ENCODE measurements at regions not wholly inside any gene's neighbourhood (a gene's known extent, or its start where the extent isn't known, plus 50 kb on each side); places are given as distances from the start of the nearest gene placed in this dataset.

DNA sequence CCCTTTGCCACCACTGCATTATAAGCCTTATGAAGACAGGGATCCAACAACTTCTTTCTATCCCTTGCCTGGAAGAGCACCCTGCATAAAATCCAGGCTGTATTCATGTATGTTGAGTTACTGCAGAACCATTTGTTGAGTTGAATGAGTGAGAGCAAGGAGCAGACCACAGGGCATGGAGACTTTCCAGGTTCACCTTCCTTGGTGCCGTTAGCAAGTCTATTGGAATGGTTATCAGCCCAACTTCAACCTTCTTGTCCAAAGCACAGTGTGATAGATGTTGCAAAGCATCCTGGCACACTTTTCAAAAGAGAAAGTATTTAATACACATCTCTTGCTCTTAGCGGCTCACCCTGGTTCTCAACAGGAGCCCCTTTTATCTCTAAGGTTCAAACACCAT lies 100.9 kb upstream of the CLDN10 start:
- intact Hi-C loops (cut with micrococcal nuclease) (no loop called here), dilution Hi-C loops (cut with MboI; ENCODE audit: extremely low pct_ligation_motif_present, low sequenced_read_pairs) (no loop called here)
- Histone ChIP-seq H3K27me3 (ENCODE audit: control insufficient read depth in 2 of 2, insufficient read depth in 2 of 2, low read length in 2 of 2) (peaks cover 8 to 15% of the 10 kb centered on the region in 2 experiments), H3K27ac (ENCODE audit: insufficient read depth, low read depth, low read length) (no peak overlapping the region), H3K9ac (replicated peaks; ENCODE audit: extremely low read depth, insufficient read depth, low read length) (no peak overlapping the region), H2AFZ (ENCODE audit: low read depth, low read length) (no peak overlapping the region), H3K9me1 (replicated peaks; ENCODE audit: control insufficient read depth, extremely low read depth, insufficient read depth, low read length) (no peaks in the 10 kb centered on the region), H3K4me2 (ENCODE audit: insufficient read depth, low read length) (no peak overlapping the region), H3K4me3 (replicated peaks in 1 of 3; ENCODE audit: insufficient read depth in 1 of 3, low read depth in 1 of 3, low read length in 3 of 3) (no peak overlapping the region), H3K79me2 (ENCODE audit: control insufficient read depth, insufficient read depth, low read length) (no peaks in the 10 kb centered on the region), H3K4me1 (ENCODE audit: control insufficient read depth, extremely low read depth, insufficient read depth, low read length) (no peaks in the 10 kb centered on the region), H3K9me3 (replicated peaks; ENCODE audit: control insufficient read depth, insufficient read depth, low read length) (no peaks in the 10 kb centered on the region), H4K20me1 (replicated peaks; ENCODE audit: control insufficient read depth, extremely low read depth, insufficient read depth, low read length) (no peaks in the 10 kb centered on the region), H3K36me3 (ENCODE audit: control insufficient read depth in 2 of 2, extremely low read depth in 1 of 2, insufficient read depth in 2 of 2, low read length in 2 of 2) (no peaks in the 10 kb centered on the region)
- ChIA-PET CTCF (interaction anchor here (1.0 kb wide), 1 partner anchor 40 kb away, joined by 3 read pairs; no protein-coding TSS in a partner anchor), POLR2A (no interaction called here)
- no peak for FAIRE-seq
- no peak for DNase-seq (ENCODE audit: low read depth, low spot score)
- no TSS peak for BruUV-seq (replicated peaks)
- no peak for TF ChIP-seq POLR2A (IDR thresholded peaks at IDR 0.05; ENCODE audit: low read depth, low read length)
- TF ChIP-seq, protein P1, sequence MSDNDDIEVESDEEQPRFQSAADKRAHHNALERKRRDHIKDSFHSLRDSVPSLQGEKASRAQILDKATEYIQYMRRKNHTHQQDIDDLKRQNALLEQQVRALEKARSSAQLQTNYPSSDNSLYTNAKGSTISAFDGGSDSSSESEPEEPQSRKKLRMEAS (IDR thresholded peaks at IDR 0.05; ENCODE audit: insufficient read depth, insufficient read length): no peak
- no peak for TF ChIP-seq JUN (IDR thresholded peaks at IDR 0.05; ENCODE audit: borderline replicate concordance, insufficient read depth, insufficient read length, low read depth)
- no peak for TF ChIP-seq EZH2 (IDR thresholded peaks at IDR 0.05; ENCODE audit: borderline replicate concordance, low read depth, low read length, severe bottlenecking)
- TF ChIP-seq MYC (IDR thresholded peaks at IDR 0.05; ENCODE audit: low read depth, low read length): no peak
- TF ChIP-seq, protein P2, sequence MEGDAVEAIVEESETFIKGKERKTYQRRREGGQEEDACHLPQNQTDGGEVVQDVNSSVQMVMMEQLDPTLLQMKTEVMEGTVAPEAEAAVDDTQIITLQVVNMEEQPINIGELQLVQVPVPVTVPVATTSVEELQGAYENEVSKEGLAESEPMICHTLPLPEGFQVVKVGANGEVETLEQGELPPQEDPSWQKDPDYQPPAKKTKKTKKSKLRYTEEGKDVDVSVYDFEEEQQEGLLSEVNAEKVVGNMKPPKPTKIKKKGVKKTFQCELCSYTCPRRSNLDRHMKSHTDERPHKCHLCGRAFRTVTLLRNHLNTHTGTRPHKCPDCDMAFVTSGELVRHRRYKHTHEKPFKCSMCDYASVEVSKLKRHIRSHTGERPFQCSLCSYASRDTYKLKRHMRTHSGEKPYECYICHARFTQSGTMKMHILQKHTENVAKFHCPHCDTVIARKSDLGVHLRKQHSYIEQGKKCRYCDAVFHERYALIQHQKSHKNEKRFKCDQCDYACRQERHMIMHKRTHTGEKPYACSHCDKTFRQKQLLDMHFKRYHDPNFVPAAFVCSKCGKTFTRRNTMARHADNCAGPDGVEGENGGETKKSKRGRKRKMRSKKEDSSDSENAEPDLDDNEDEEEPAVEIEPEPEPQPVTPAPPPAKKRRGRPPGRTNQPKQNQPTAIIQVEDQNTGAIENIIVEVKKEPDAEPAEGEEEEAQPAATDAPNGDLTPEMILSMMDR (IDR thresholded peaks at IDR 0.05; ENCODE audit: extremely low read depth in 1 of 2, insufficient read depth in 1 of 2, low read depth in 1 of 2, low read length in 2 of 2): no peak
- TF ChIP-seq FOS (IDR thresholded peaks at IDR 0.05; ENCODE audit: borderline replicate concordance, insufficient read depth, low read length): no peak
- no peak for TF ChIP-seq POLR2AphosphoS5 (IDR thresholded peaks at IDR 0.05; ENCODE audit: insufficient read depth, low read depth, low read length)
- no peak for TF ChIP-seq GATA2 (IDR thresholded peaks at IDR 0.05; ENCODE audit: insufficient read depth, insufficient read length, low read depth, low read length)
